GM20000 (cell line): ENCODE measurements at regions not wholly inside any gene's neighbourhood (a gene's known extent, or its start where the extent isn't known, plus 50 kb on each side); places are given as distances from the start of the nearest gene placed in this dataset.

Experiments
- DNase-seq: peaks from one replicate; pipeline ENCODE4 v3.0.0; 2012; ENCODE audit warnings: low spot score
- TF ChIP-seq, protein P1 (sequence below): IDR thresholded peaks from 2 replicates; pipeline ENCODE4 v1.5.1; 2012; ENCODE audit warnings: mild to moderate bottlenecking, control low read depth; ENCODE audit errors: extremely low read depth, missing control alignments

DNA sequence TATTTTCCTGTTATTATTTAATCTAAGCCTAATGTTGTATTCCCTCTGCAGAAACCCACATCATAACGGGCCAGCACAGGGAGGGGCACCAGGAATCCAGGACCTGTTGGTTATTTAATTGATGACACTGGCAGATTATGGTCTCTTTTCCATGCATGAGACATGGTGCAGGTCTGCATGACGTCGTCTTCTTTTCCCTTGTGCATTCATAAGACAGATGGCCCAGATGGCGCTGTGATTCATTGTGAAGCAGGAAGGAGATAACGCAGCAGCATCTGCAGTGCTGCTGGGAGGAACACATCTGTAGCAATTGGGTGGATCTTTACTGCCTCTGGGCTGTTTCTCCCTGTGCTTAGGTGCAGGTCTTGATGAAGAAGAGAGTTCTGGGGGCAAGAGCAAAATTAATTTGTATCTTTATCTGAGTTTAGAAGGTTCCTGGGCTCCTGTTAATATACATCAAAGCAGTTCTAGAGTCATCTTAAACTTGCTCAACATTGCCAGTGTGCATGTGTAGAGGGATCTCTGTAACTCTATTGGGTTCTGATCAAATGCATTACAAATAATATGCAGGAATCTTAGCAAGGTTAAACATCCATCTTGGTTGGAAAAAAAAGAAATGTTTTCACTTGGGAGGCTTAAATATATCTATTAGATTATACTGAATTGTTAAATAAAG is 176.1 kb downstream of the PCSK1 start:
- DNase-seq = peak; percentile 13
- TF ChIP-seq, protein P1, sequence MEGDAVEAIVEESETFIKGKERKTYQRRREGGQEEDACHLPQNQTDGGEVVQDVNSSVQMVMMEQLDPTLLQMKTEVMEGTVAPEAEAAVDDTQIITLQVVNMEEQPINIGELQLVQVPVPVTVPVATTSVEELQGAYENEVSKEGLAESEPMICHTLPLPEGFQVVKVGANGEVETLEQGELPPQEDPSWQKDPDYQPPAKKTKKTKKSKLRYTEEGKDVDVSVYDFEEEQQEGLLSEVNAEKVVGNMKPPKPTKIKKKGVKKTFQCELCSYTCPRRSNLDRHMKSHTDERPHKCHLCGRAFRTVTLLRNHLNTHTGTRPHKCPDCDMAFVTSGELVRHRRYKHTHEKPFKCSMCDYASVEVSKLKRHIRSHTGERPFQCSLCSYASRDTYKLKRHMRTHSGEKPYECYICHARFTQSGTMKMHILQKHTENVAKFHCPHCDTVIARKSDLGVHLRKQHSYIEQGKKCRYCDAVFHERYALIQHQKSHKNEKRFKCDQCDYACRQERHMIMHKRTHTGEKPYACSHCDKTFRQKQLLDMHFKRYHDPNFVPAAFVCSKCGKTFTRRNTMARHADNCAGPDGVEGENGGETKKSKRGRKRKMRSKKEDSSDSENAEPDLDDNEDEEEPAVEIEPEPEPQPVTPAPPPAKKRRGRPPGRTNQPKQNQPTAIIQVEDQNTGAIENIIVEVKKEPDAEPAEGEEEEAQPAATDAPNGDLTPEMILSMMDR = peak; percentile 9

DNA sequence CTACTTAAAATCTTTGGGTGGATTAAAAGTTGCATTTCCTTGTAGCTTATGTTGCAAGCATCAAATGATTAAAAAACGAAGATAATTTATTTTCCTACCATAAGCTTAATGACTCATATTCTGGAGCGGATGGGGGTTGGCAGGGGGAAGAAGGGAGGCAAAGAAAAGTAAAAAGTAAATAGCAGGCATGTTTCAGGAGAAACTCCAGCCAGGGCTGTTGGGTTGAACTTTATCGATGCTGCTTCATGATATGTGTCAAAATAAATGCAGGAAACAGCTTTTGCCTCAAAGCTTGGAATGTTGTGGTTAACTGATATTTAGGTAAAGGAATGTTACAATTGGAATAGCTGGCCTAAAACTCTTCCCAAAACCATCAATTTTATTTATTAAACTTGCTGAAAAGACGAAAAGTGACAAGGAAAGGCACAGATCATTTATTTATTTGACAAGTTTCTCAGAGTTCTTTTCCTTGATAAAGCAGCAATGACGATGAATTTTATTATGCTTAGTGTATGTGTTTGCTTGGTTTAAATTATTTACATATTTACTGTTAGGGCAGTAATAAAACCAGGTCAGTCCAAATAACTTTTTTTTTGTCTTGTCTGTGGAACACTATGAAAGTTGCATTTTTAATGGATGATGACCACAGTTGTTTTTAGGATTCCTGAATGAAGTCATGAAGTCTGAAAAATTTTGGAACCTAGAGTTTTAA is 177.9 kb downstream of the PCSK1 start:
- TF ChIP-seq, protein P1 = no peak
- no peak for DNase-seq

DNA sequence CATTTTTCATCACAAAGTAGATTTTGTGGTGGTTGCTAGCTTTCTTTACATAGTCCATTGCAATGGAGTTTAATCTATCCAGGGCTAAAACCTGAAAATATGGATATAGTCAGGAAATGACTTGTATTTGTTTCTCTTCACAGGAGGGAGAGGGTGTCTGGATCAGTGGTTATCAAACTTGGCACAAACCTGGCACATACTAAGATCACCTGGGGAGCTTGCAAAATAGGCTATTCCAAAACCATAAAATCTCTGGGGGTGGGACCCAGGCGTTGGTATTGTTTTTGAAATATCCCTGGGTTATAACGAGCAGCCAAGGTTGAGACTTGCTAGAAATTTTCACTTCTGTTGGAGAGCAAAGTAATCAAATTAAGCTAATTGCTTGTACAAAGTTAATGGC is 179.9 kb downstream of the PCSK1 start:
- TF ChIP-seq, protein P1 = no peak
- DNase-seq = no peak

DNA sequence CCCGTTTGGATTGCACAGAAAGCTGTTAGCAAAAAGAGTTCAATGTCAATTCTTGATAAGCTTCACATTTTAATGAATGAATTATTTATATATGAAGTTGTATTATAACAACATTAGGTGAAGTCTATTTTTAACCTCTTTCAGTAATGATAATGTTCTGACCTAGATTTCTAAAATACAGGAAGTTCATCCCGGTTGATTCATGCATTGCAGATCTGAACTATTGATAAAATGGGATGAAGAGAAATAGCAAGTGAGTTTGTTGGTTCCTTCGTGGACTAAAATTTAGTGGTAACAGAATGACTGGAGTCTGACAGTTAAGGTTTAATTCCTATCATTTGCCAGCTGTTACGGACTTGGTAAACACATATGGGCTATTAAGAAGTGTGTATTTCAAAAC is 180.5 kb downstream of the PCSK1 start:
- DNase-seq = no peak
- TF ChIP-seq, protein P1 = no peak

DNA sequence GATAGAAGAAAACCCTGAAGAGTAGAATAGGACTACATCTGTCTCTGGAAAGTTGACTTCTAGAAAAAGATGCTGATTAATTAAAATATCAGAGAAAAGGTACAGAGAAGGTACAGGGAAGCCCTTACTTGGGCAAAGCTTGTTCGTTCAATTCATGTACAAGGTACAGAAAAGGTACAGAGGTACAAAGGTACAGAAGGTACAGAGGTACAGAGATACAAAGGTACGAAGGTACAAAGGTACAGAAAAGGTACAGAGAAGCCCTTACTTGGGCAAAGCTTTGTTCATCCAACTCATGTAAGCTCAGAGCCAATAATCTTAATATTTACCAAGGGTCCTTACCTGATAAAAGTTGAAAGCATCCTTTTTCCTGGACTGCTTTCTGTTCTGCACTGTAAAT is 182.3 kb downstream of the PCSK1 start:
- TF ChIP-seq, protein P1 = no peak
- DNase-seq = no peak

DNA sequence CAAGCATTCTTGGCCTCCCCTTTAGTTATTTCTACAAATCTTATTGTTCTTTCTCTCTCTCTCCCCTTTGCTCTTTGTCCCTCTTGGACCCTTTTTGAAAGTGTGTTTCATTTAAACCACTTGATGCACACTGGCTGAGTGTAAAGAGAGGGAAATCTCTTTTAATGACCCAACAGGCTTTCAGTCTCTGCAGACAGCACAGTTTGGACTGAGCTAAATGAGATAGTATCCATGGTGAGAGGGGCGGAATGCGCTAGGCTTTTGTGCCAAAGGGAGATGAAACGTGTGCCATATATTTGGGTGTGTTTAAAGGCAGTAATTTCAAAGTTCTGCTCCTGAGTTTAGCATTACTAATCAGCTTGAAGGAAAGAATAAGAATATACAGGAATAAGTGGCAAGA is 184.9 kb downstream of the PCSK1 start:
- TF ChIP-seq, protein P1 = no peak
- DNase-seq = no peak

DNA sequence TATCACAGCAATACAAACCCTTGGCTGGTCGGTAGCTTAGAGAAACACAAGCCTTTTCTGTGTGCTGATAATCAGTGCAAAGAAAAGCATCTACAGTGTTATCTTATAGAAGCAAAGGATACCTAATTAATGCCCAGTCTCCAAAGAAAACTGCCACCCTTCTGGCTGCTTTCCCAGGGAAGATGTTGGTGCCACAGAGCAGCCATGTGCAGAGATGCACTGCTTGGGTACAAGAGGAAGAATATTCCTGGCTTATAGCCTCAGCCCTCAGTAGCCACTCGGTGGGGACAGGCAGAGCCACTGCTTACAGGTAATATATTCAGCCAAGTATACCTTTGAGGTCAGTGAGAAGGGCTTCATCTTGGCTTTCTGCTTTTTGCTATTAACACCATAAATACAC is 185.3 kb downstream of the PCSK1 start:
- DNase-seq = no peak
- TF ChIP-seq, protein P1 = no peak
